ENCODE measurements at regions not wholly inside any gene's neighbourhood (a gene's known extent, or its start where the extent isn't known, plus 50 kb on each side); places are given as distances from the start of the nearest gene placed in this dataset.

GRCh38 chr2:45152691-45153090, 143.4 kb upstream of the SIX2 start (continued):
- TF ChIP-seq RAD21 (IDR thresholded peaks at IDR 0.05): no peak

- no peak for DNase-seq (ENCODE audit: low spot score)
- no peaks in the 10 kb centered on the region for H3K36me3 ChIP-seq (ENCODE audit: control insufficient read depth in 4 of 4, insufficient read depth in 3 of 4, low read depth in 1 of 4, low read length in 3 of 4)
- TF ChIP-seq FOXA2 (IDR thresholded peaks at IDR 0.05): no peak
- H3K4me3 ChIP-seq (ENCODE audit: low read depth in 1 of 3, low read length in 3 of 3): no peak overlapping the region
- no peak overlapping the region for H3K9ac ChIP-seq (ENCODE audit: low read depth in 1 of 2, low read length in 2 of 2)
- peaks cover 0 to 7% (median 0%) of the 10 kb centered on the region in 4 donors for H3K27me3 ChIP-seq (ENCODE audit: control insufficient read depth in 4 of 4, insufficient read depth in 4 of 4, low read length in 3 of 4)
- H3K27ac ChIP-seq (ENCODE audit: low read depth in 1 of 2, low read length in 2 of 2): no peak overlapping the region
- peaks cover 0 to 9% (median 5%) of the 10 kb centered on the region in 4 donors for H3K9me3 ChIP-seq (ENCODE audit: control insufficient read depth in 4 of 4, low read length in 3 of 4)
- 70% methylated on average over 14 of the region's 14 CpGs for WGBS
- H3K4me1 ChIP-seq (ENCODE audit: control insufficient read depth in 4 of 4, insufficient read depth in 4 of 4, low read length in 3 of 4): no peaks in the 10 kb centered on the region
Measured at GRCh38 chr2:45145073-45145899, 136.0 kb upstream of the SIX2 start.

GRCh38 chr2:45141883-45142866, 132.9 kb upstream of the SIX2 start:
- WGBS: 89% methylated on average over 5 of the region's 5 CpGs
- H3K4me1 ChIP-seq (ENCODE audit: control insufficient read depth in 4 of 4, insufficient read depth in 4 of 4, low read length in 3 of 4): no peaks in the 10 kb centered on the region
- TF ChIP-seq FOXA2 (IDR thresholded peaks at IDR 0.05): no peak
- TF ChIP-seq RAD21 (IDR thresholded peaks at IDR 0.05): no peak
- no peak for TF ChIP-seq JUND (IDR thresholded peaks at IDR 0.05)
- no peak for TF ChIP-seq YY1 (IDR thresholded peaks at IDR 0.05)
- no peak for TF ChIP-seq FOXA1 (IDR thresholded peaks at IDR 0.05)
- TF ChIP-seq GABPA (IDR thresholded peaks at IDR 0.05 in 1 of 2, conservative IDR thresholded peaks at IDR 0.05 in 1 of 2): no peak
- TF ChIP-seq HNF4G (IDR thresholded peaks at IDR 0.05): no peak
- TF ChIP-seq HNF4A (conservative IDR thresholded peaks at IDR 0.05): no peak
- TF ChIP-seq, protein P1, sequence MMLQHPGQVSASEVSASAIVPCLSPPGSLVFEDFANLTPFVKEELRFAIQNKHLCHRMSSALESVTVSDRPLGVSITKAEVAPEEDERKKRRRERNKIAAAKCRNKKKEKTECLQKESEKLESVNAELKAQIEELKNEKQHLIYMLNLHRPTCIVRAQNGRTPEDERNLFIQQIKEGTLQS (IDR thresholded peaks at IDR 0.05): no peak
- TF ChIP-seq, protein P2, sequence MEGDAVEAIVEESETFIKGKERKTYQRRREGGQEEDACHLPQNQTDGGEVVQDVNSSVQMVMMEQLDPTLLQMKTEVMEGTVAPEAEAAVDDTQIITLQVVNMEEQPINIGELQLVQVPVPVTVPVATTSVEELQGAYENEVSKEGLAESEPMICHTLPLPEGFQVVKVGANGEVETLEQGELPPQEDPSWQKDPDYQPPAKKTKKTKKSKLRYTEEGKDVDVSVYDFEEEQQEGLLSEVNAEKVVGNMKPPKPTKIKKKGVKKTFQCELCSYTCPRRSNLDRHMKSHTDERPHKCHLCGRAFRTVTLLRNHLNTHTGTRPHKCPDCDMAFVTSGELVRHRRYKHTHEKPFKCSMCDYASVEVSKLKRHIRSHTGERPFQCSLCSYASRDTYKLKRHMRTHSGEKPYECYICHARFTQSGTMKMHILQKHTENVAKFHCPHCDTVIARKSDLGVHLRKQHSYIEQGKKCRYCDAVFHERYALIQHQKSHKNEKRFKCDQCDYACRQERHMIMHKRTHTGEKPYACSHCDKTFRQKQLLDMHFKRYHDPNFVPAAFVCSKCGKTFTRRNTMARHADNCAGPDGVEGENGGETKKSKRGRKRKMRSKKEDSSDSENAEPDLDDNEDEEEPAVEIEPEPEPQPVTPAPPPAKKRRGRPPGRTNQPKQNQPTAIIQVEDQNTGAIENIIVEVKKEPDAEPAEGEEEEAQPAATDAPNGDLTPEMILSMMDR (IDR thresholded peaks at IDR 0.05; ENCODE audit: low read depth, low read length, missing input control): no peak
- TF ChIP-seq RXRA (IDR thresholded peaks at IDR 0.05): no peak
- no peak for TF ChIP-seq EGR1 (IDR thresholded peaks at IDR 0.05; ENCODE audit: low read depth in 2 of 2)
- TF ChIP-seq MAX (IDR thresholded peaks at IDR 0.05): no peak
- no peak for TF ChIP-seq NR2F2 (IDR thresholded peaks at IDR 0.05)
- TF ChIP-seq SP1 (IDR thresholded peaks at IDR 0.05): no peak
- TF ChIP-seq, protein P3, sequence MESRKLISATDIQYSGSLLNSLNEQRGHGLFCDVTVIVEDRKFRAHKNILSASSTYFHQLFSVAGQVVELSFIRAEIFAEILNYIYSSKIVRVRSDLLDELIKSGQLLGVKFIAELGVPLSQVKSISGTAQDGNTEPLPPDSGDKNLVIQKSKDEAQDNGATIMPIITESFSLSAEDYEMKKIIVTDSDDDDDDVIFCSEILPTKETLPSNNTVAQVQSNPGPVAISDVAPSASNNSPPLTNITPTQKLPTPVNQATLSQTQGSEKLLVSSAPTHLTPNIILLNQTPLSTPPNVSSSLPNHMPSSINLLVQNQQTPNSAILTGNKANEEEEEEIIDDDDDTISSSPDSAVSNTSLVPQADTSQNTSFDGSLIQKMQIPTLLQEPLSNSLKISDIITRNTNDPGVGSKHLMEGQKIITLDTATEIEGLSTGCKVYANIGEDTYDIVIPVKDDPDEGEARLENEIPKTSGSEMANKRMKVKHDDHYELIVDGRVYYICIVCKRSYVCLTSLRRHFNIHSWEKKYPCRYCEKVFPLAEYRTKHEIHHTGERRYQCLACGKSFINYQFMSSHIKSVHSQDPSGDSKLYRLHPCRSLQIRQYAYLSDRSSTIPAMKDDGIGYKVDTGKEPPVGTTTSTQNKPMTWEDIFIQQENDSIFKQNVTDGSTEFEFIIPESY (IDR thresholded peaks at IDR 0.05): no peak
- TF ChIP-seq, protein P4, sequence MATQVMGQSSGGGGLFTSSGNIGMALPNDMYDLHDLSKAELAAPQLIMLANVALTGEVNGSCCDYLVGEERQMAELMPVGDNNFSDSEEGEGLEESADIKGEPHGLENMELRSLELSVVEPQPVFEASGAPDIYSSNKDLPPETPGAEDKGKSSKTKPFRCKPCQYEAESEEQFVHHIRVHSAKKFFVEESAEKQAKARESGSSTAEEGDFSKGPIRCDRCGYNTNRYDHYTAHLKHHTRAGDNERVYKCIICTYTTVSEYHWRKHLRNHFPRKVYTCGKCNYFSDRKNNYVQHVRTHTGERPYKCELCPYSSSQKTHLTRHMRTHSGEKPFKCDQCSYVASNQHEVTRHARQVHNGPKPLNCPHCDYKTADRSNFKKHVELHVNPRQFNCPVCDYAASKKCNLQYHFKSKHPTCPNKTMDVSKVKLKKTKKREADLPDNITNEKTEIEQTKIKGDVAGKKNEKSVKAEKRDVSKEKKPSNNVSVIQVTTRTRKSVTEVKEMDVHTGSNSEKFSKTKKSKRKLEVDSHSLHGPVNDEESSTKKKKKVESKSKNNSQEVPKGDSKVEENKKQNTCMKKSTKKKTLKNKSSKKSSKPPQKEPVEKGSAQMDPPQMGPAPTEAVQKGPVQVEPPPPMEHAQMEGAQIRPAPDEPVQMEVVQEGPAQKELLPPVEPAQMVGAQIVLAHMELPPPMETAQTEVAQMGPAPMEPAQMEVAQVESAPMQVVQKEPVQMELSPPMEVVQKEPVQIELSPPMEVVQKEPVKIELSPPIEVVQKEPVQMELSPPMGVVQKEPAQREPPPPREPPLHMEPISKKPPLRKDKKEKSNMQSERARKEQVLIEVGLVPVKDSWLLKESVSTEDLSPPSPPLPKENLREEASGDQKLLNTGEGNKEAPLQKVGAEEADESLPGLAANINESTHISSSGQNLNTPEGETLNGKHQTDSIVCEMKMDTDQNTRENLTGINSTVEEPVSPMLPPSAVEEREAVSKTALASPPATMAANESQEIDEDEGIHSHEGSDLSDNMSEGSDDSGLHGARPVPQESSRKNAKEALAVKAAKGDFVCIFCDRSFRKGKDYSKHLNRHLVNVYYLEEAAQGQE (IDR thresholded peaks at IDR 0.05): no peak
- no peak for TF ChIP-seq TAF1 (conservative IDR thresholded peaks at IDR 0.05)
- H3K9me3 ChIP-seq (ENCODE audit: control insufficient read depth in 4 of 4, low read length in 3 of 4): peaks cover 0 to 3% (median 0%) of the 10 kb centered on the region in 4 donors
- DNase-seq (ENCODE audit: low spot score): no peak
- H3K9ac ChIP-seq (ENCODE audit: low read depth in 1 of 2, low read length in 2 of 2): no peak overlapping the region
- H3K27me3 ChIP-seq (ENCODE audit: control insufficient read depth in 4 of 4, insufficient read depth in 4 of 4, low read length in 3 of 4): peaks cover 0 to 7% (median 0%) of the 10 kb centered on the region in 4 donors
- no peak overlapping the region for H3K4me3 ChIP-seq (ENCODE audit: low read depth in 1 of 3, low read length in 3 of 3)
- H3K36me3 ChIP-seq (ENCODE audit: control insufficient read depth in 4 of 4, insufficient read depth in 3 of 4, low read depth in 1 of 4, low read length in 3 of 4): no peaks in the 10 kb centered on the region
- H3K27ac ChIP-seq (ENCODE audit: low read depth in 1 of 2, low read length in 2 of 2): no peak overlapping the region
